Dedifferentiated amniotic fluid mesenchymal stem cell (primary cell): ENCODE measurements at regions not wholly inside any gene's neighbourhood (a gene's known extent, or its start where the extent isn't known, plus 50 kb on each side); places are given as distances from the start of the nearest gene placed in this dataset.

Source experiments
- DNase-seq: peaks from one replicate; pipeline ENCODE4 v3.0.0-alpha.2; 2016; ENCODE audit errors: extremely low spot score

DNA sequence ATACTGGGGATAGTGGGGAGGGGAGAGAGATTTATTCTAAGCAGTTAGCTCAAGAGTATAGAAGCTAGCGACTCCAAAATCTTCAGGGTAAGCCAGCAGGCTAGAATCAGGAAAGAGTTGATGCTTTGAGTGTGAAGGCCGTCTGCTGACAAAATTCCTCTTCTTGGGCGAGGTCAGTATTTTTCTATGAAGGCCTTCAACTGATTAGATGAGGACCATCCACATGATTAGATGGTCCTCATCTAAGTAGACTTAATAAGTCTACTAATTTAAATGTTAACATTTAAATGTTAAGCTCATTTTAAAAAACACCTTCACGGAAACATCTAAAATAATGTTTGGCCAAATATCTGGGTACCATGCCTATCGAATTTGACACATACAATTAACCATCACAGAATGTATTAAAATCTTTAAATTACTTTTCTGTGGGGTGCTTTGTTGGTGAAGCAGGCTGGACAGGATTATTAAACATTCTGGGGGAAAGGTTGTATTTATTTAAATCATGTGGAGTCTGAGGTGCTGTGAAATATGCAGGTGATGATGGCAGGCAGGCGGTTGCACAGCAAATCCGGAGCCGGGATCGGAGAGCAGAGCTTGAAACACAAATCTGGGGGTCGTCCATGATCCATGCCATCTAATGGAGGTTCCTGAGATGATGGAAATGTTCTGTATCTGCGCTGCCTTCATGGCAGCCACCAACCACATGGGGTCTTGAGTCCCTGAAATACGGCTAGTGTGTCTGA lies 49.8 kb upstream of the ADORA2B start:
- no peak for DNase-seq
